Fibroblast of lung (primary cell): ENCODE measurements at regions not wholly inside any gene's neighbourhood (a gene's known extent, or its start where the extent isn't known, plus 50 kb on each side); places are given as distances from the start of the nearest gene placed in this dataset.

Experiments used
- DNase-seq, 2 donors: peaks; one replicate each; pipeline versions ENCODE4 v3.0.0 to v3.0.0-alpha.2; 2010; ENCODE audit warnings: low read depth in 2 of 2
- H2AFZ ChIP-seq: 2 replicates; pipeline ENCODE4 v1.5.1; 2012; ENCODE audit warnings: low read length, control low read depth, inconsistent platforms
- H3K27ac ChIP-seq: 2 replicates; pipeline ENCODE4 v1.5.1; 2011; ENCODE audit warnings: low read length, control low read depth; ENCODE audit not compliant: insufficient read depth
- H3K27me3 ChIP-seq: 2 replicates; pipeline ENCODE4 v1.5.1; 2011; ENCODE audit warnings: mild to moderate bottlenecking, low read length; ENCODE audit not compliant: control insufficient read depth, insufficient read depth
- H3K36me3 ChIP-seq: 2 replicates; pipeline ENCODE4 v1.5.1; 2011; ENCODE audit warnings: low read length; ENCODE audit not compliant: control insufficient read depth, insufficient read depth
- H3K4me1 ChIP-seq: 2 replicates; pipeline ENCODE4 v1.5.1; 2011; ENCODE audit warnings: low read length; ENCODE audit not compliant: control insufficient read depth, insufficient read depth; ENCODE audit errors: extremely low read depth
- H3K4me2 ChIP-seq: 2 replicates; pipeline ENCODE4 v1.5.1; 2011; ENCODE audit warnings: low read length, control low read depth; ENCODE audit not compliant: insufficient read depth; ENCODE audit errors: extremely low read depth
- H3K4me3 ChIP-seq, 4 experiments: fragments of 200-600 bp in 1 of 4; sonication (generic) in 1 of 4; replicated peaks in 1 of 4; 2 replicates each; pipeline ENCODE4 v1.5.1; 2011 to 2016; ENCODE audit warnings: low read length in 4 of 4, low read depth in 3 of 4, mild to moderate bottlenecking in 3 of 4, control low read depth in 2 of 4, inconsistent platforms in 1 of 4, mixed read lengths in 1 of 4; ENCODE audit not compliant: insufficient read depth in 1 of 4; ENCODE audit errors: control extremely low read depth in 1 of 4
- H3K79me2 ChIP-seq: 2 replicates; pipeline ENCODE4 v1.5.1; 2012; ENCODE audit warnings: mild to moderate bottlenecking, low read length, inconsistent platforms; ENCODE audit not compliant: control insufficient read depth, insufficient read depth
- H3K9ac ChIP-seq: 2 replicates; pipeline ENCODE4 v1.5.1; 2011; ENCODE audit warnings: mild to moderate bottlenecking, low read length, control low read depth; ENCODE audit not compliant: insufficient read depth
- H3K9me3 ChIP-seq: 2 replicates; pipeline ENCODE4 v1.5.1; 2012; ENCODE audit warnings: low read depth, low read length; ENCODE audit not compliant: control insufficient read depth, insufficient read depth
- H4K20me1 ChIP-seq: 2 replicates; pipeline ENCODE4 v1.5.1; 2011; ENCODE audit warnings: low read length; ENCODE audit not compliant: control insufficient read depth, insufficient read depth; ENCODE audit errors: extremely low read depth
- CTCF ChIP-seq, 2 donors: IDR thresholded peaks in 1 of 2; conservative IDR thresholded peaks in 1 of 2; 1 replicate in 1 of 2; 2 replicates in 1 of 2; pipeline ENCODE4 v1.5.1; 2011 to 2012; ENCODE audit warnings: low read length in 2 of 2, control low read depth in 1 of 2, inconsistent platforms in 1 of 2, low read depth in 1 of 2, mild to moderate bottlenecking in 1 of 2
- EZH2 ChIP-seq: IDR thresholded peaks from 2 replicates; pipeline ENCODE4 v1.5.1; 2012; ENCODE audit warnings: low read length, control low read depth, mild to moderate bottlenecking; ENCODE audit errors: missing control alignments

GRCh38 chr10:128985036-128985435 is 482.0 kb upstream of the MGMT start:
- TF ChIP-seq CTCF (conservative IDR thresholded peaks at IDR 0.05 in 1 of 2, IDR thresholded peaks at IDR 0.05 in 1 of 2; ENCODE audit: low read depth in 1 of 2, low read length in 2 of 2) = no peak
- no peak for TF ChIP-seq EZH2
- H3K27ac ChIP-seq = no peak overlapping the region
- no peak overlapping the region for H3K4me3 ChIP-seq
- no peaks in the 10 kb centered on the region for H3K79me2 ChIP-seq
- H3K9ac ChIP-seq = no peak overlapping the region
- H4K20me1 ChIP-seq = no peaks in the 10 kb centered on the region
- H3K27me3 ChIP-seq = no peaks in the 10 kb centered on the region
- H3K36me3 ChIP-seq = no peaks in the 10 kb centered on the region
- H3K4me2 ChIP-seq = no peak overlapping the region
- no peaks in the 10 kb centered on the region for H3K9me3 ChIP-seq
- H3K4me1 ChIP-seq = no peaks in the 10 kb centered on the region
- DNase-seq = no peak
- H2AFZ ChIP-seq = no peak overlapping the region

GRCh38 chr10:128990986-128991385 is 476.1 kb upstream of the MGMT start:
- TF ChIP-seq CTCF (conservative IDR thresholded peaks at IDR 0.05 in 1 of 2, IDR thresholded peaks at IDR 0.05 in 1 of 2; ENCODE audit: low read depth in 1 of 2, low read length in 2 of 2) = no peak
- TF ChIP-seq EZH2 = no peak
- no peaks in the 10 kb centered on the region for H3K27me3 ChIP-seq
- H3K36me3 ChIP-seq = no peaks in the 10 kb centered on the region
- no peak overlapping the region for H3K27ac ChIP-seq
- H3K4me3 ChIP-seq = no peak overlapping the region
- no peaks in the 10 kb centered on the region for H3K79me2 ChIP-seq
- no peak overlapping the region for H3K4me2 ChIP-seq
- H3K9ac ChIP-seq = no peak overlapping the region
- no peak for DNase-seq
- H3K4me1 ChIP-seq = no peaks in the 10 kb centered on the region
- no peak overlapping the region for H2AFZ ChIP-seq
- H4K20me1 ChIP-seq = no peaks in the 10 kb centered on the region
- H3K9me3 ChIP-seq = no peaks in the 10 kb centered on the region

GRCh38 chr10:128992770-128993169 is 474.3 kb upstream of the MGMT start:
- H3K79me2 ChIP-seq = no peaks in the 10 kb centered on the region
- TF ChIP-seq CTCF (conservative IDR thresholded peaks at IDR 0.05 in 1 of 2, IDR thresholded peaks at IDR 0.05 in 1 of 2; ENCODE audit: low read depth in 1 of 2, low read length in 2 of 2) (no peak), EZH2 (no peak)
- no peaks in the 10 kb centered on the region for H3K9me3 ChIP-seq
- H3K4me2 ChIP-seq = no peak overlapping the region
- no peak overlapping the region for H2AFZ ChIP-seq
- DNase-seq = no peak
- H3K4me3 ChIP-seq = no peak overlapping the region
- no peaks in the 10 kb centered on the region for H4K20me1 ChIP-seq
- no peaks in the 10 kb centered on the region for H3K4me1 ChIP-seq
- H3K9ac ChIP-seq = no peak overlapping the region
- no peaks in the 10 kb centered on the region for H3K36me3 ChIP-seq
- no peak overlapping the region for H3K27ac ChIP-seq
- H3K27me3 ChIP-seq = no peaks in the 10 kb centered on the region
